ENCODE measurements at regions not wholly inside any gene's neighbourhood (a gene's known extent, or its start where the extent isn't known, plus 50 kb on each side); places are given as distances from the start of the nearest gene placed in this dataset.
A peak's percentile ranks its signal among the peaks of the same experiment; 100 is the strongest.
"Not testable (repeated sequence)": the region's sequence is repeated elsewhere in the genome, so short reads cannot be mapped to it uniquely, and the experiment has no call there.

- DNase-seq (ENCODE audit: low read depth in 3 of 3), result no peak
Measured at GRCh38 chr3:153746211-153746610, 375.0 kb upstream of the ARHGEF26 start.

DNA sequence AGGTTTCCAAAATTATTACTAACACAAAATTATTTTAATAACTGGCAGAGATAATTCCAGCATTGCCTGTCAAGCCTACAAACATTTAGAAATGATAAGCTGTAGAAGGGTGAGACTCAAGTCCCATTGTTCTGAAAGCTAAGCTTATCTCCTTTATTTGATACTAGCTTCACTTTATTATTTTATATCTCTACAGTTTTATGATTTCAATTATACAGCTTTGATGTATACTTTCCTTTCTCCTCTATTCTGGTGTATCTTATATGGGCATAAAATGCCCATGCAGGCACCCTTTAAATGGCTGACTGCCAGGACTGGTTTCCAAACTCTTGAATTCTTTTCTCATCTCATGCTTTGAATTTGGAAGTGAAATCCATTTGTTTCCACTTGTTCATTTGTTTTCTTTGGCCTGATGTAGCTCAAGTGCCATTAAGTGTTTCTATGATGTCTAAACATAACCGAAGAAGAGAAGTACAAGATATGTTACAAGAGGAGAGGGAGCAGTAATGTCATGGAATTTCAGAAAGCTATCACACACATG, 372.1 kb upstream of the ARHGEF26 start:
- DNase-seq (ENCODE audit: low read depth in 3 of 3), result no peak

- DNase-seq (ENCODE audit: low read depth in 3 of 3), result no peak
Measured at GRCh38 chr3:153752405-153753027, 368.7 kb upstream of the ARHGEF26 start.

GRCh38 chr3:153753035-153753434, 368.2 kb upstream of the ARHGEF26 start:
- DNase-seq (ENCODE audit: low read depth in 3 of 3), result no peak

GRCh38 chr3:153756816-153757215, 364.4 kb upstream of the ARHGEF26 start:
- DNase-seq (ENCODE audit: low read depth in 3 of 3), result no peak

DNA sequence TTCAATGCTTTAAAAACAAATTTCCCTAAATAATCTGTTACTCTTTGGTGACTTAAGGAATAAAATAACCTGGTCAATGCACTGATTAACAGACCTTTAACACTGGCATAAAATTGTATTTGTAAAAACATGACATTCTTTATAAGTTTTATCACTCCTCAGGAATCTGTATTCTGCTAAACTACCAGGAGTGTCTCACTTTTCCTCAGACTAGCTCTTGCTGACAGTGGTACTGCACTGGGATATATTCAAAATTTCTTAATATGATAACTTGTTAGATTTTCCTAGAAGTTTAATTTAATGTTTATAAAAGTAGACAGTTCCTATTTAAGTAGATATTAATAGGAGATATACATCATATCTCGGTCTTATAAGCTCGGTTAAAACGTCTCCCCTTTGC, 363.4 kb upstream of the ARHGEF26 start:
- no peak for DNase-seq (ENCODE audit: low read depth in 3 of 3)

GRCh38 chr3:153760948-153761347, 360.2 kb upstream of the ARHGEF26 start:
- DNase-seq (ENCODE audit: low read depth in 3 of 3), result no peak

- DNase-seq (ENCODE audit: low read depth in 3 of 3), result no peak
Measured at GRCh38 chr3:153762411-153763235, 358.6 kb upstream of the ARHGEF26 start.

GRCh38 chr3:153767601-153768560, 353.3 kb upstream of the ARHGEF26 start:
- no peak for DNase-seq (ENCODE audit: low read depth in 3 of 3)

DNA sequence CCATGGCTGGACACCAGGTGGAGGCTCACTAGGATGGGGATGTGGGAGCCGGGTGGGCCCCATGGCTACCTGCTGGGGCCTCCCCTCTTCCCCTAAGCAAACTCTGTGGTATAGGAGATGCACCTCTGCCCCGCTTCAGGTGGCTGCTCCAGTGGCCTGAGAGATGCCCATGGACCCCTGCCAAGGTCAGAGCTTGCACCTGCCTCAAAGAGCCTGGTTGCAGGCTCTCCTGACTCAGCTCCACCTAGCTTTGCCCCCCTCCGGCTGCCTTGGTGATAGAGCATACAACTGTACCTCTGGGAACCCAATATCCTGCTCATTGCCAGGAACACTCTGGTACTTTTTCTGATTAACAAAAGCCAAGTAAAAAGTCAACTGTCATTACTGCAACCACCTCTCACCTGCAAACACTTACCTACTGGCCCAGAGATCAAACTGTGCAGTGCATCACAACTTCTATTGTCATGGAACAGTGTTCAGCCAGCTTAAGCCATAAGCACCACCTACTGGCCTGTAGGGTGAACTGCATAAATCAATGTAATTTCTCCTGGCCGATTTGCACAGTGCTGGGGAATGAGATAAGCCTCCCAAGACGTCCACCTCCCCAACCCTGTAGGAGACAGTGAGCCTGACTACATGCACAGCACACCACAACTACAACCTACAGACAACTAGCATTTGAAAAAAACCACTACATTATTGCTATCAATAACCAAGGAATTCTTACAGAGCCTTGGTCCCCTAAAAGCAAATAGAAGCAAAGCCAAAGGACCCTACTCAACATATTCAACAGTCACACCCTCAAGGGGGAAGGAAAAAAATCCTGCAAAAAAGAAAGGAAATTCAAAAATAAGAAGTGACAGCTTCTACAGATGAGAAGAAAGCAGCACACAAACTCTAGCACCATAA, 352.4 kb upstream of the ARHGEF26 start:
- DNase-seq (ENCODE audit: low read depth in 3 of 3), result peak in 2 of 3 experiments; percentile 10 to 28

- no peak for DNase-seq (ENCODE audit: low read depth in 3 of 3)
Measured at GRCh38 chr3:153783106-153783505, 338.1 kb upstream of the ARHGEF26 start.

GRCh38 chr3:153783741-153784480, 337.3 kb upstream of the ARHGEF26 start:
- DNase-seq (ENCODE audit: low read depth in 3 of 3), result no peak

DNA sequence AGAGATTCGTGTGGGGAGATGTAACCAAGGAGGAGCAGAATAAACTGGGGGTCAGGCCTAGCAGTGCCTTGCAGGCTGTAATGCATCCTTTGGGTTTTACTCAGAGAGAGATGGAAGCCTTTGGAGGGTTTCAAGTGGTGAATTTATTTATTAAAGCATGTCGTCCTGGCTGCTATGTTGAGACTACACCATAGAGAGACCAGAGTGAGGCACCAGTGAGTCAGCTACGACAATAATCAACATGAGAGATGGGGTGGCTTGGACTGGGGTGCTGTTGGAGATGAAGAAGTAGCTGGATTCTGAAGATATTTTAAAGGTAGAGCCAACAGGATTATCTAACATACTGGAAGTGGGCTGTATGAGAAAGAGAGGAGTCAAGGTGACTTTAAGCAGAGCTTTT, 335.3 kb upstream of the ARHGEF26 start:
- DNase-seq (ENCODE audit: low read depth in 3 of 3), result no peak

DNA sequence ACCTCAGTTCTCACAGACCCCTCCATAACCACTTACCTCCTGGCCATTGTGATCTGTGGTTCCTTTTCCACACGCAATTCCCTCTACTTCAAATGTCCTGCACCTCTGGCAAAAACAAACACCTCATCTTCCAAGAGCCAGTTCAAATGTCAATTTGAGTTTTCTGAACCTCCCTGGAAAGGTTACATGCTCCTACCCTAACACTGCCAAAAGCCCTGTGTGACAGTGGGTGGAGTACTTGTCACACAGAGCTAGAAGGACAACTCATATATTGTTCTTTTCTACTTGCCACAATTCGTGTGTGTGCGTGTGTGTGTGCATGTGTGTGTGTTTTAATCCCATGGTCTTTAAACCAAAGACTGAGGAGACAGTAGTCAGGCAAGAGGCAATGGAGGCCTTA, 331.8 kb upstream of the ARHGEF26 start:
- no peak for DNase-seq (ENCODE audit: low read depth in 3 of 3)

GRCh38 chr3:153797056-153797455, 324.1 kb upstream of the ARHGEF26 start:
- not testable (repeated sequence) for DNase-seq (ENCODE audit: low read depth in 3 of 3)

GRCh38 chr3:153809097-153809496, 312.1 kb upstream of the ARHGEF26 start:
- no peak for DNase-seq (ENCODE audit: low read depth in 3 of 3)

- DNase-seq (ENCODE audit: low read depth in 3 of 3), result no peak
Measured at GRCh38 chr3:153818338-153818737, 302.9 kb upstream of the ARHGEF26 start.

DNA sequence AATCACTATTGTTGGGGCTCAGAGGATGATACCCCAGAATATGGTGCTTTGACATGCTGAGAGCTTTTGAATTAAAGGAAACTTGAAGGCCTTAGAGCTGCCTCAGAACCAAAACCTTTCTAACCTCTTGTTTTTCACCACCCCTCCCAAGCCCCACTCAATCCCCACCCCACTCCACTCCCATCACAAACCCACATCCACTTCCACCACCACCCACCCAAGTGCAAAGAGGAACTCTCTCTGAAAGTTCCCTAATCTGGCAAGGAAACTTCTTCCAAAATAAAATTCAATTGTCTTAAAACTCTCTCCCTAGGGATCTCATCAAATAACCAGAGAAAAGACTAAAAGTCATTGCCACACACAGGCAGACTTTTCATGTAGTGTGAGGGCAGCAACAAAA, 301.2 kb upstream of the ARHGEF26 start:
- DNase-seq (ENCODE audit: low read depth in 3 of 3), result no peak

- DNase-seq (ENCODE audit: low read depth in 3 of 3), result not testable (repeated sequence)
Measured at GRCh38 chr3:153828346-153828745, 292.8 kb upstream of the ARHGEF26 start.

DNA sequence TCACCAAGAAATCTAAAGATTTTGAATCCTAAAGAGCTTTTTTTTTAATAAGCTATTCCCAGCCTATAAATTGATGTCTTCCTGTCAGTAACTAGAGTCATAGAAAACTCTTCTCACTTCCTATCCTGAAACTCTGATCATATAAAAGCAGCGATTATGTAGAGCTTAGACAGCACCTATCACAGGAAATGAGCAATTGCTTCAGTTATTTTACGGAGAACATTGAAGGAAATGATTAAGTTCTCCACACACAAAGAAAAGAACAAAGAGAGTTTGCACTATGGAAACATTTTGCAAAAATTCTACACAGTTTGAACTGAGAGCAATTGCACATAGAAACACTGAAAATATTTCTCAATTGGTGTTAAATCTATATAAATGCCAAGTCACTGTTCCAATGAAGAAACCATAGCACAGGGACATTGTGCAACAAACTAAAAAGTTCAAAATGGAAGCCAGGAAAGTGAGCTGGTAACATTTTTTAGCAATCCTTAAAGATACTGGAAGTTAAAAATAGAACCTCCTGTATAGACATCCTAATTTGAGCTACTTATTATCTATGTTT, 291.5 kb upstream of the ARHGEF26 start:
- no peak for DNase-seq (ENCODE audit: low read depth in 3 of 3)

Data from stimulated activated CD4-positive, alpha-beta T cell treated with anti-CD3 and anti-CD28 coated beads, TNF-alpha, amount 100 ng/mL, for 4 hours (primary cell).